MM.1S (cell line): ENCODE measurements at regions not wholly inside any gene's neighbourhood (a gene's known extent, or its start where the extent isn't known, plus 50 kb on each side); places are given as distances from the start of the nearest gene placed in this dataset.

ENCODE experiments used
- CTCF ChIP-seq: fragments of 300-600 bp; sonication (generic); IDR thresholded peaks from 2 replicates; pipeline ENCODE4 v1.5.1; 2016; ENCODE audit warnings: antibody characterized with exemption, low read length, mixed read lengths
- EZH2 ChIP-seq: fragments of 300-600 bp; sonication (generic); optimal IDR thresholded peaks from 2 replicates; pipeline ENCODE3; 2017; ENCODE audit warnings: low read depth, mild to moderate bottlenecking, antibody characterized with exemption, low read length, mixed read lengths
- EZH2phosphoT487 ChIP-seq: fragments of 300-600 bp; sonication (generic); IDR thresholded peaks from 2 replicates; pipeline ENCODE4 v1.6.1; 2018; ENCODE audit warnings: antibody characterized with exemption, low read length

GRCh38 chr13:31027136-31027535 lies 94.7 kb downstream of the TEX26 start:
- TF ChIP-seq CTCF (no peak), EZH2 (no peak), EZH2phosphoT487 (no peak)
